B cell (primary cell): ENCODE measurements at regions not wholly inside any gene's neighbourhood (a gene's known extent, or its start where the extent isn't known, plus 50 kb on each side); places are given as distances from the start of the nearest gene placed in this dataset.

ENCODE experiments used
- ATAC-seq: fragments of 200-7000 bp; cut with Tn5 transposase; one replicate; pipeline ENCODE4 v1.10.0; 2021; ENCODE audit warnings: low read depth, mild to moderate bottlenecking, moderate number of reproducible peaks, moderate library complexity
- CTCF ChIA-PET: fragments of 350-600 bp; sonication (Branson Sonifier 250); formaldehyde crosslinking; loops from one replicate; lab custom pipeline; 2021; ENCODE audit warnings: antibody characterized with exemption, inconsistent platforms; lab: Charles Lee
- POLR2A ChIA-PET: fragments of 350-600 bp; sonication (Branson Sonifier 250); formaldehyde crosslinking; loops from one replicate; lab custom pipeline; 2021; ENCODE audit warnings: antibody characterized with exemption; lab: Charles Lee
- DNase-seq: peaks from one replicate; pipeline ENCODE4 v3.0.0; 2013
- H2AFZ ChIP-seq: 2 replicates; pipeline ENCODE4 v1.6.1; 2012; ENCODE audit warnings: mild to moderate bottlenecking, low read depth, low read length; ENCODE audit not compliant: insufficient read depth, poor library complexity, severe bottlenecking
- H3K27ac ChIP-seq, 2 donors: 1 replicate in 1 of 2; 2 replicates in 1 of 2; pipeline ENCODE4 v1.5.1; 2012 to 2013; ENCODE audit warnings: low read length in 2 of 2, mild to moderate bottlenecking in 2 of 2, moderate library complexity in 1 of 2
- H3K27me3 ChIP-seq, 4 experiments: fragments of 200-600 bp in 1 of 4; sonication (generic) in 1 of 4; replicated peaks in 1 of 4; 1 replicate in 2 of 4; 2 replicates in 2 of 4; pipeline versions ENCODE4 v1.6.1 to v1.7.0; 2013 to 2016; ENCODE audit warnings: low read length in 3 of 4, mild to moderate bottlenecking in 2 of 4, mixed read lengths in 1 of 4, moderate library complexity in 1 of 4; ENCODE audit not compliant: insufficient read depth in 4 of 4, control insufficient read depth in 3 of 4; ENCODE audit errors: control extremely low read depth in 1 of 4
- H3K36me3 ChIP-seq, 2 experiments: replicated peaks in 1 of 2; 1 replicate in 1 of 2; 2 replicates in 1 of 2; pipeline versions ENCODE4 v1.6.1 to v1.7.1; 2013; ENCODE audit warnings: low read length in 1 of 2; ENCODE audit not compliant: insufficient read depth in 2 of 2, control insufficient read depth in 1 of 2; ENCODE audit errors: control extremely low read depth in 1 of 2, extremely low read depth in 1 of 2
- H3K4me1 ChIP-seq, 2 donors: fragments of 200-600 bp in 1 of 2; sonication (generic) in 1 of 2; 1 replicate in 1 of 2; 2 replicates in 1 of 2; pipeline versions ENCODE4 v1.5.1 to v1.6.1; 2013 to 2017; ENCODE audit warnings: low read length in 2 of 2; ENCODE audit not compliant: control insufficient read depth in 2 of 2, insufficient read depth in 2 of 2
- H3K4me2 ChIP-seq: replicated peaks from 2 replicates; pipeline ENCODE3; 2012; ENCODE audit warnings: mild to moderate bottlenecking, low read depth, low read length; ENCODE audit not compliant: poor library complexity, severe bottlenecking
- H3K4me3 ChIP-seq, 5 experiments: fragments of 200-600 bp in 1 of 5; sonication (generic) in 1 of 5; 1 replicate in 3 of 5; 2 replicates in 2 of 5; pipeline versions ENCODE4 v1.5.1 to v1.7.0; 2011 to 2016; ENCODE audit warnings: low read length in 4 of 5, mild to moderate bottlenecking in 4 of 5, low read depth in 2 of 5, control low read depth in 1 of 5, moderate library complexity in 1 of 5; ENCODE audit not compliant: insufficient read depth in 1 of 5; ENCODE audit errors: control extremely low read depth in 1 of 5, extremely low read depth in 1 of 5
- H3K79me2 ChIP-seq: fragments of 200-600 bp; sonication (generic); one replicate; pipeline ENCODE4 v1.6.0; 2016; ENCODE audit warnings: low read length; ENCODE audit not compliant: control insufficient read depth, insufficient read depth
- H3K9ac ChIP-seq: fragments of 200-600 bp; sonication (generic); 2 replicates; pipeline ENCODE4 v1.6.1; 2017; ENCODE audit warnings: mild to moderate bottlenecking, low read length, moderate library complexity
- H3K9me3 ChIP-seq, 3 donors: one replicate each; pipeline versions ENCODE4 v1.6.1 to v1.7.1; 2013; ENCODE audit warnings: low read length in 2 of 3; ENCODE audit not compliant: control insufficient read depth in 2 of 3, insufficient read depth in 1 of 3; ENCODE audit errors: control extremely low read depth in 1 of 3
- H4K20me1 ChIP-seq: 2 replicates; pipeline ENCODE4 v1.6.0; 2012; ENCODE audit warnings: mild to moderate bottlenecking, low read length; ENCODE audit not compliant: insufficient read depth, control insufficient read depth, poor library complexity, severe bottlenecking
- H3K27ac Mint-ChIP-seq: one replicate; pipeline ENCODE4 v1.8.0; 2021; ENCODE audit warnings: mixed read lengths
- H3K27me3 Mint-ChIP-seq: one replicate; pipeline ENCODE4 v1.8.0; 2021; ENCODE audit warnings: mixed read lengths
- H3K4me1 Mint-ChIP-seq: one replicate; pipeline ENCODE4 v1.8.0; 2021; ENCODE audit warnings: mixed read lengths
- H3K4me3 Mint-ChIP-seq: one replicate; pipeline ENCODE4 v1.8.0; 2021; ENCODE audit warnings: mixed read lengths
- H3K9me3 Mint-ChIP-seq: one replicate; pipeline ENCODE4 v1.8.0; 2022; ENCODE audit warnings: mixed read lengths; ENCODE audit not compliant: insufficient read depth
- EZH2 ChIP-seq: IDR thresholded peaks from 2 replicates; pipeline ENCODE4 v1.6.1; 2012; ENCODE audit warnings: borderline replicate concordance, low read depth, mild to moderate bottlenecking, moderate library complexity, low read length; ENCODE audit not compliant: insufficient read depth, poor library complexity, severe bottlenecking
- WGBS: methylation state at CpG from one replicate; pipeline ENCODE4 v1.1.5; 2013; ENCODE audit warnings: missing lambda C conversion rate; ENCODE audit not compliant: insufficient coverage; 5-methylcytosine and 5-hydroxymethylcytosine counted together
- intact Hi-C: fragments of 100-400 bp; cut with micrococcal nuclease; formaldehyde crosslinking; loops from one replicate; pipeline ENCODE4 v1.10.0; 2022
- TF ChIP-seq, protein P1 (sequence below): fragments of 200-600 bp; IDR thresholded peaks from one replicate; pipeline ENCODE4 v1.8.0; 2022; ENCODE audit warnings: antibody characterized with exemption, mild to moderate bottlenecking

GRCh38 chr3:81003008-81003645 lies 758.3 kb downstream of the GBE1 start:
- CTCF ChIA-PET, result no interaction called here
- Histone ChIP-seq H3K9ac (no peak overlapping the region), H3K79me2 (no peaks in the 10 kb centered on the region), H4K20me1 (no peaks in the 10 kb centered on the region), H3K36me3 (no peaks in the 10 kb centered on the region), H3K27me3 (no peaks in the 10 kb centered on the region), H3K4me2 (no peak overlapping the region), H3K27ac (no peak overlapping the region), H3K4me3 (no peak overlapping the region), H3K9me3 (peaks cover 0 to 2% (median 1%) of the 10 kb centered on the region in 3 donors), H3K4me1 (no peaks in the 10 kb centered on the region), H2AFZ (no peak overlapping the region)
- no peak for DNase-seq
- Mint-ChIP-seq H3K4me3 (no peak overlapping the region), H3K27ac (no peak overlapping the region), H3K27me3 (no peaks in the 10 kb centered on the region), H3K9me3 (peaks cover 1% of the 10 kb centered on the region), H3K4me1 (no peaks in the 10 kb centered on the region)
- no peak for ATAC-seq
- intact Hi-C loops, result no loop called here
- 14% methylated on average over 1 of the region's 1 CpG for WGBS
- POLR2A ChIA-PET, result no interaction called here
- TF ChIP-seq, protein P1, sequence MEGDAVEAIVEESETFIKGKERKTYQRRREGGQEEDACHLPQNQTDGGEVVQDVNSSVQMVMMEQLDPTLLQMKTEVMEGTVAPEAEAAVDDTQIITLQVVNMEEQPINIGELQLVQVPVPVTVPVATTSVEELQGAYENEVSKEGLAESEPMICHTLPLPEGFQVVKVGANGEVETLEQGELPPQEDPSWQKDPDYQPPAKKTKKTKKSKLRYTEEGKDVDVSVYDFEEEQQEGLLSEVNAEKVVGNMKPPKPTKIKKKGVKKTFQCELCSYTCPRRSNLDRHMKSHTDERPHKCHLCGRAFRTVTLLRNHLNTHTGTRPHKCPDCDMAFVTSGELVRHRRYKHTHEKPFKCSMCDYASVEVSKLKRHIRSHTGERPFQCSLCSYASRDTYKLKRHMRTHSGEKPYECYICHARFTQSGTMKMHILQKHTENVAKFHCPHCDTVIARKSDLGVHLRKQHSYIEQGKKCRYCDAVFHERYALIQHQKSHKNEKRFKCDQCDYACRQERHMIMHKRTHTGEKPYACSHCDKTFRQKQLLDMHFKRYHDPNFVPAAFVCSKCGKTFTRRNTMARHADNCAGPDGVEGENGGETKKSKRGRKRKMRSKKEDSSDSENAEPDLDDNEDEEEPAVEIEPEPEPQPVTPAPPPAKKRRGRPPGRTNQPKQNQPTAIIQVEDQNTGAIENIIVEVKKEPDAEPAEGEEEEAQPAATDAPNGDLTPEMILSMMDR, result no peak
- TF ChIP-seq EZH2, result no peak

- ChIA-PET CTCF (no interaction called here), POLR2A (no interaction called here)
- Histone ChIP-seq H3K36me3 (no peaks in the 10 kb centered on the region), H3K4me1 (no peaks in the 10 kb centered on the region), H2AFZ (no peak overlapping the region), H3K9me3 (peaks cover 0 to 1% (median 0%) of the 10 kb centered on the region in 3 donors), H3K27ac (no peak overlapping the region), H3K27me3 (no peaks in the 10 kb centered on the region), H4K20me1 (no peaks in the 10 kb centered on the region), H3K9ac (no peak overlapping the region), H3K4me3 (no peak overlapping the region), H3K79me2 (no peaks in the 10 kb centered on the region), H3K4me2 (no peak overlapping the region)
- Mint-ChIP-seq H3K4me1 (no peaks in the 10 kb centered on the region), H3K27me3 (no peaks in the 10 kb centered on the region), H3K27ac (no peak overlapping the region), H3K9me3 (peaks cover 5% of the 10 kb centered on the region), H3K4me3 (no peak overlapping the region)
- 88% methylated on average over 1 of the region's 1 CpG for WGBS
- no peak for DNase-seq
- intact Hi-C loops, result no loop called here
- TF ChIP-seq, protein P1, result no peak
- no peak for TF ChIP-seq EZH2
- ATAC-seq, result no peak
These were observed 762.0 kb downstream of the GBE1 start for GRCh38 chr3:80999481-80999880.
